Mammary epithelial cell (primary cell): ENCODE measurements at regions not wholly inside any gene's neighbourhood (a gene's known extent, or its start where the extent isn't known, plus 50 kb on each side); places are given as distances from the start of the nearest gene placed in this dataset.

Source experiments
- CTCF ChIP-seq, 2 donors: IDR thresholded peaks in 1 of 2; conservative IDR thresholded peaks in 1 of 2; 2 replicates each; pipeline ENCODE4 v1.5.1; 2011 to 2012; ENCODE audit warnings: inconsistent platforms in 2 of 2, low read length in 2 of 2, mild to moderate bottlenecking in 2 of 2, control low read depth in 1 of 2, low read depth in 1 of 2; ENCODE audit not compliant: insufficient read depth in 1 of 2; ENCODE audit errors: extremely low read depth in 1 of 2
- EZH2 ChIP-seq: IDR thresholded peaks from 2 replicates; pipeline ENCODE4 v1.6.1; 2012; ENCODE audit warnings: low read length, inconsistent platforms, borderline replicate concordance

GRCh38 chr5:41649659-41650058 is 139.3 kb upstream of the PLCXD3 start:
- TF ChIP-seq CTCF (conservative IDR thresholded peaks at IDR 0.05 in 1 of 2, IDR thresholded peaks at IDR 0.05 in 1 of 2; ENCODE audit: extremely low read depth in 1 of 2, insufficient read depth in 1 of 2, low read depth in 1 of 2, low read length in 2 of 2) (no peak), EZH2 (no peak)
